Cardiac fibroblast (primary cell): ENCODE measurements at regions not wholly inside any gene's neighbourhood (a gene's known extent, or its start where the extent isn't known, plus 50 kb on each side); places are given as distances from the start of the nearest gene placed in this dataset.
"Not testable (repeated sequence)": the region's sequence is repeated elsewhere in the genome, so short reads cannot be mapped to it uniquely, and the experiment has no call there.

Experiments
- DNase-seq, 2 donors: peaks; one replicate each; pipeline versions ENCODE4 v3.0.0 to v3.0.0-alpha.2; 2010; ENCODE audit warnings: low read depth in 2 of 2
- H3K4me3 ChIP-seq, 2 donors: replicated peaks in 1 of 2; 1 replicate in 1 of 2; 2 replicates in 1 of 2; pipeline ENCODE4 v1.5.1; 2011; ENCODE audit warnings: low read depth in 2 of 2, low read length in 2 of 2, mild to moderate bottlenecking in 2 of 2, moderate library complexity in 1 of 2
- CTCF ChIP-seq: IDR thresholded peaks from one replicate; pipeline ENCODE4 v1.5.1; 2011; ENCODE audit warnings: low read depth, mild to moderate bottlenecking, low read length, inconsistent platforms

- TF ChIP-seq CTCF = no peak
- DNase-seq = no peak
- H3K4me3 ChIP-seq = no peak overlapping the region
Measured at GRCh38 chr12:43237238-43237879, 314.6 kb downstream of the ADAMTS20 start.

- no peak for TF ChIP-seq CTCF
- DNase-seq = no peak
- no peak overlapping the region for H3K4me3 ChIP-seq
Measured at GRCh38 chr12:43235721-43236120, 316.3 kb downstream of the ADAMTS20 start.

GRCh38 chr12:43233861-43234260 lies 318.1 kb downstream of the ADAMTS20 start:
- no peak for DNase-seq
- no peak for TF ChIP-seq CTCF
- no peak overlapping the region for H3K4me3 ChIP-seq

GRCh38 chr12:43226151-43226550 lies 325.9 kb downstream of the ADAMTS20 start:
- H3K4me3 ChIP-seq = no peak overlapping the region
- no peak for DNase-seq
- TF ChIP-seq CTCF = no peak

GRCh38 chr12:43224190-43224805 lies 327.7 kb downstream of the ADAMTS20 start:
- H3K4me3 ChIP-seq, DNase-seq: not testable (repeated sequence)

- TF ChIP-seq CTCF = no peak
- H3K4me3 ChIP-seq = no peak overlapping the region
- DNase-seq = no peak
Measured at GRCh38 chr12:43222796-43223195, 329.2 kb downstream of the ADAMTS20 start.

- TF ChIP-seq CTCF = no peak
- no peak overlapping the region for H3K4me3 ChIP-seq
- no peak for DNase-seq
Measured at GRCh38 chr12:43221216-43221615, 330.8 kb downstream of the ADAMTS20 start.
